NCI-H82 treated with DMSO at 0.1 percent for 48 hours (cell line): ENCODE measurements at regions not wholly inside any gene's neighbourhood (a gene's known extent, or its start where the extent isn't known, plus 50 kb on each side); places are given as distances from the start of the nearest gene placed in this dataset.

Experiments
- DNase-seq: peaks from one replicate; lab custom pipeline; 2025; ENCODE audit not compliant: unreplicated experiment; lab: John Stamatoyannopoulos, UW

DNA sequence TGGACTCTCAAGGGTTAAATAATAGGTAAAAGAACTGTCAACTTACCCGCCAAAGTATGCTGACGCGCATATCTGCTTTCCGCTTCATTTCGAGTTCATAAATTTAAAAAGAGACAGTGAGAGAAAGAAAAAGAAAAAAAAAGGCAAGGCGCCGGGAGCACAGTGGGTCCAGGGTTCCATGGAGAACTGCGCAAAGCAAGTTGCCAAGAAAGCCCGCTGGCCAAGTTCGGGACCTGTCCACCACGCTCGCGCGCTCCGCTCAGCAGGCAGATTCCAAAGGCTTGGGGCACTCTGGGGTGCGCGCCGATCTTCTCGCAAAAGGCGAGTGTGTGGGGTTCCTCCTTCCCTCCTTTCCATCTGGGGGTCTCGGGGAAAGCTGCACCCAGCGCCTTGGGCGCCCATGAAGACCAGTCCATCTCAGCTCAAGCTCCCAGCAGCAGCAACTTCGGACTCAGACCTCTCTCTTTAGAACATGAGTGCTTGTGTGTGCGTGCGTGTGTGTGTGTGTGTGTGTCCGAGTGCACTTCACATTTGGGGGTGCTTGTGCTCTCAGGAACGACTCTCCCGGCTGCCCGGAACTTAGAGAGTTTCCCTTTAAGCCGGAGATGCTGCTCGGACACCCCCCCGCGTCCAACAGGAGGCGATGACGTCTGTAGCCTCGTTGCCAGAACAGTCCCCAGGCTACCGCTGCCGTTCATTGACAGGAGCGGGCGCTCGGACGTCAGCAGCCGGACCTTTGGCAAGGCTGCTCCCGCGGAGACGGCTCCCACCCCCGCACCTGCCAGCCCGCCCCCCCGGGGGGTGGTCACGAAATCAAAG lies 180.0 kb downstream of the TBXT start:
- no peak for DNase-seq

DNA sequence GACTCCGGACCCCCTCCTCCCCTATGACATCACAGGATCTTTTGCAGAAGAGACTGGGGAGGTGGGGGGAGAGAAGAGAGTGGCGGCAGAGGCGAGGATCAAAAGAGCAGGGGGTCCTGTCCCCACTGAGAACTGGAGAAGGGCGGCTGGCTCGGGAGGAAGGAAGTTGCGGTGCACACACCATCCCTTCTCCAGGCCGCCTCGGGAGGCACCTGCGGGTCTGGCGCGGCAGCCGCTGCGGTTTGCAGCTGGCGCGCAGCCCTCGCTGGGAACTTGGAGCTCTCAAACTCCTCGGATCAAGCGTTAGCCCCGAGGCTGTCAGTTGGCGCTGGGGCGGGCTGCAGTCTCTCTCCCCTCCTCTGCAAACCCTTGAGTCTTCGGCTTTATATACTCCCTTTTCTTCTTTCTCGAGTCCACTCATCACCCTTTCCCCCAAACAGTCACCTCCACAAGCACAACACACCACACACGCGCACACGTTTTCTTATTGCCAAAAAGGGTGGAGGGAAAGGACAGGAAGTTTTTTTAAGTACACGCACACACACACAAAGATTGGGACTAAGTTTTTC lies 180.7 kb downstream of the TBXT start:
- DNase-seq, result no peak

DNA sequence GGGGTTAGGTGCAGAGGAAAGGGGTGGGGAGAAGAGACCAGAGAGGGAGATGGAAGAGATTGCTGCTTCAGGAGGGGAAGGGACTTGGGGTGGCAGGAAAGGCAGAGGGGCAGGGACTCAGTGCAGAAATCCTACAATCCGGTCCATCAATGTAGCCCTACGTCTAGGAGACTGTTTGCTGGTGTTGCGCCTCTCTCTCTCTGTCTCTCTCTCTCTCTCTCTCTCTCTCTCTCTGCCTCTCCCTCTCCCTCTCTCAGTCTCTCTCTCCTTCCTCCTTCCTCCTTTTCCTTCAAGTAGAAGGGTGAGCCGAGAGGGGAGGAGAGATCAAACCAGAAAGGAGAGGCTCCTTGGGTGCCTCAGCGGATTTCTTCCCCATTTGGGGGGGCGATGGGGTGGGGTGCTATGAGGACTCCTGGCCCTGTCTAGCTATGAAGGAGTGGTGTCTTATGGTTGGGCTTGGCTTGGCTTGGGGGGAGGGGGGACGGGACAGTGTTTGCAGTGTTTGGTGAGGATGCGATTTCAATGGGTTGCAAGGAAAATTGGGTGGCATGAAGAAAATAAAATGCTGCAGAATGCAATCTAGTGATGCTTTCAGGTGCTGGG lies 181.2 kb downstream of the TBXT start:
- DNase-seq, result no peak

DNA sequence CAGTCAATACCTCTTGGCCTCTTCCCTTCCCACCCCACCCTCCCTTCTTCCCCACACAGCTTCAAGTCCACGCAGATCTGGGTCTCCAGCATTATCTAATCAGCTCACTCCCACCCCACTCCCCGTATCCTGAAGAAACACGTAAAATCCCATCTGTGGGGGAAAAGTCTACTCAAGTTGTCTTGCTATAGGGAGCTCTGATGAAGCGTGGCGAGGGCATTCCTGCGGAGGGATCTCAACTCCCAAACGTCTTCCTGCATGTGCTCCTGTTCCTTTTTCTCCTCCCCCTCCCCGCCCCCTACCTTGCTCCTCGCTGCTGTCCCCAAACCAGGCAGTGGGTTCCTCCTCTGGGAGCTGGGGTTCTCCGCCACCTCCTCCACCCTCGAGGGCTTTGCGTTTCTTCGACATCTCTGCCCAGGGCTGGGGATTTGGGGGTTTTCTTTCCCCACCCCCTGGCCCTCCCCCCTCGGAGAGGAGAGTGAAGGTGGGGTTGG lies 181.8 kb downstream of the TBXT start:
- no peak for DNase-seq

DNA sequence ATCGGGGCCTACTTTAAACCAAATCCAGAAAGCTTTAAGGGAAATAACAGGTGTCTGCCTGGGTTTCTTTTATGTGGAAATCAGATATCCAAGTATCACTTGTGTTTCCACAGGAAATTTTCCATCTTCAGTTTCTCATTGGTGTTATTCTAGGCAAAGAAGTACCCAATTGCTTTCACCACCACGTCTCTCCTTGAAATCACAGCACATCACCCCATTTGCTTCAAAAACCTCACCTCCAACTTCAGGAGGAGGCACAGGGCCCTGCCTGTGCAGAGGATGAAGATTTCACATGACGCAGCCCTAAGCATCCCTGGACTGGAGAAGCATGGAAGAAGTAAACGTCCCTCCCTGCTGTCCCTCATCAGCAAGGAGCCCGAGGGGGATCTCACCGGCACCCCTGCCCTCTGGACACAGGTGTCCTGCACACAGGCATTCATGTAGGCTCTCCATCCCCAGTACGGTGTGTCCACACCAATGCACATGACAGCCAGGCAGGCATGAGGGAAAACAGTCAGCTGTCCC lies 182.3 kb downstream of the TBXT start:
- DNase-seq, result no peak

DNA sequence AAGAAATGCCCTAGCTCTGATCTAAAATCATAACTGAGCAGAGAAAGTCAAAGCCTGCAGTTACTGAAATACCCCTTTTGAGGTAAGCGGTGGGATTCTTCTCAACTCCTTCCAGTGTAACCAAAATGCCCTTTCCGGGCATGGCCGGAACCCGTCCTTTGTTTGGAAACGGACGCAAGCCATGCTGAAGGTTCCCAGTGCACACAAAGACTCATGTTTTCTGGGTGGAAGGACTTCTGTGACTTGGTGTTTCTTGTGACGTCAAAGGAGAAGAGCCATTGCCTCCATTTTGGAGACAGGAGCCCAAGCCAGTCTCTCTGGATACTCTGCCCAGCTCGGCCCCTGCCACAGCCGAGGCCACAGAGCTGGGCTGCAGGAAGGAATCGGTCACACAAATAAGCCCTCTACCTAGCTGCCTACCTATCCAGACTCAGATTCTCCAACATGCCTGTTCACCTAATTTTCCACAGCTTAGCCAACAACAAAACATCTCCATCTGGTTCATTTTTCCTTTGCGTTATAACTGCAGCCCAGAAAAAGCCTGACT lies 182.8 kb downstream of the TBXT start:
- DNase-seq, result no peak

DNA sequence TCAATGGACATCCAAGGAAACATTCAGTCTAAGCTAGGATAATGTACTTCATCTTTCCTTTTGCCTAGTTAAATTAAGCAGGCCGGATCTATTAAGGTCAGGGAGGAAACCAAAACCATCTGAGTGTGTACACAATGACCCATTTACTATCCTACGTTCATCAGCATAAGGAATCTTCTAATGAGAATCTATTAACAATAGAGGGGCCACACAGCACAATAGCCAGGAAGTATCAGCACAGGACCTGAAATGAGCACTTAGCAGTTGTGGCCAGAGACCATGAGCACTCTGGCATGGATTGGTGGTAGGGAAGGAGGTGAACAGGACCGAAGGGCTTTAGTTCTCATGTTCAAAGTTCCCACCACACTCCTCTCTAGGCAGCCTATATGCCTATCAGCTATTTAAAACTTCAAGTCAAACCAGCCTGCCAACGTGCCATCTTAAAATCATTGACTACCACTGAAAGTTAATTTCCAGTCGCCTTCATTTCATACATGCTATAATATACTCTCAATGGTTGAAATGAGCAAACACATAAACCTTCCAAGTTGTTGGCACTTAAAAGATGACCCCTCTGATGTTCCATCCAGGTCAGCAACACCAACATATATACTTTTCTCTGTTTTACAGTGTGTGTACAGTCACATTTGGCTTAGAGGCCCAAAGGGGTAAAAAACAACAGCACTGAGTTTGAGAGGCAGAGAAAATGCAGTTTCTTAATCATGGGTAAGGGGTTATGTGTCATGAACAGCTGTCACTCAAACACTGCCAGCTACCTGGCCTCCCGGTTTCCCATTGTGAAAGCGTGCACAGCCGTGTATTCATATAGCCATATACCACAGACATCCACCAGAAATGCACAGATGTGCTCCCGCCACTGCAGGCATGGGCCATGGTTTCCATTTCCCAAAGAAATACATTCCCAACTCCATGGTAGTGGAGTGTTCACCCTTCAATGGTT lies 184.3 kb downstream of the TBXT start:
- no peak for DNase-seq

DNA sequence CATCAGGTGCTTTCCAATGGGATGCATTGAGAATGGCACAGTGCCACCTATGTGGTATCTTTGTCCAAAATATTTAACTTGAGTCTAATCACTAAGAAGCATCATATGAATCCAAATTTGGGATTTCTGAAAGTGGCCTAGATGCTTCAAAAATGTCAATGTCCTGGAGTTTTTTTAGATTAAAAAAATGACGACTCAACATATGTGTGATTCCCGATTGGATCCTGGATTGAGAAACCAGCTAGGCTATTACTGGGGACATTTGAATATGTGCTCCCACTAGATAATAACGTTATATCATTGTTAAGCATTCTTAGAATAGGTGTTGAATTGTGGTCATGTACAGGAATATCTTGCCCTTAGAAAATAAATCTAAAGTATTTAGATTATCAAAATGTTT lies 189.2 kb downstream of the TBXT start:
- no peak for DNase-seq

DNA sequence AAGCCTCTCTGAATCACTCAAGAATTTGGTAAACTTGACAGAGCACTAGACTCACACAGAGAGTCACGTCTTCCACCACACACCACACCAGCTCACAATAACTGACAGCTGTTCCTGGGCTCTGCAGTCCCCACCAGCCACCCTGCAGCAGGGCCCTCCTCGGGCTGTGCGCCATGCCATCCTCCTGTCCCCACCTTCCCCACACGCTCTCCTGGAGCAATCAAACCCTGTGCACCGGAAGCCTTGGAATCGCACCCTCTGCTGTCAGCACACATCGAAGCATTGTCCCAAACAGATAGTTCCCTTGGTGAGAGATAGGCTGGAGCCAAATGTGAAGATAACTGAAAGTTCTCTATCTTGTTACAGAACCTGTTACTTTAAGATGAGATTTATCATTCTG lies 191.0 kb downstream of the TBXT start:
- no peak for DNase-seq

DNA sequence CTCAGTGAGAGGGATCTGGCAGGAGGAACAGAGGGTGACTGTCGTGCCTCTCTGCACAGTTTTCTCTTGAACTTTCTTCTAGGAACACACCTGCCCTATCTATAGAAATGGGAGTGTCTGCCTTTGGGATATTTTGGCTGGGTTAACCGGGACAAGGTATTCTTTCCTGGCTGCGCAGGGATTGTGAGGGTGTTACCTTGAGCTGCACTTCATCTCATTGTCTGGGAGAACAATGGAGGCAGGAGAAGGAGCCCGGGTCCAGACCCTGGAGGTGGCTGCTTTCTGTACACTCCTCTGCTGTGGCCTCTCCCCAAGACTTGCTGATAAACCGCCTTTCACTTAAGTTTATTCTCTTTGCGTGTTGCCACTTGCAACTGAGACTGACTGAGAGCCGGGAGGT lies 192.8 kb downstream of the TBXT start:
- no peak for DNase-seq

DNA sequence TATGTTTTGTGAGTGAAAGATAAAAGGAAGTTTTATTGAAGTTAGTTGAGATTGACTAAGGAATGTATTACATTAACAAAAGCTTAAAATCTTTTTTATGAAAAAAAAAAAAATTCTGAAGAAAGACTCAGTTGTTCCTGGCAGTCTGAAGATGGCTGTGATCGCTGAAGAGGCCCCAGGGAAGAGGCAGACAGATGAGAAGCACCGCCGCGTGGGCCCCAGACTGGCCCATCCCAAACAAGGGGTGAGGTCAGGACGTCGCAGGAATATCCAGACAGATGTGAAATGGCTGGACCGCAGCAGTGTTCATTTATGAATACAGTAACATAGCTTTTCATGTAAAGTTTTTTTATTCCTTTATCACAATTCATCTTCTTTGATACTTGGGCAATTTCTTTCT lies 194.2 kb downstream of the TBXT start:
- DNase-seq, result no peak

DNA sequence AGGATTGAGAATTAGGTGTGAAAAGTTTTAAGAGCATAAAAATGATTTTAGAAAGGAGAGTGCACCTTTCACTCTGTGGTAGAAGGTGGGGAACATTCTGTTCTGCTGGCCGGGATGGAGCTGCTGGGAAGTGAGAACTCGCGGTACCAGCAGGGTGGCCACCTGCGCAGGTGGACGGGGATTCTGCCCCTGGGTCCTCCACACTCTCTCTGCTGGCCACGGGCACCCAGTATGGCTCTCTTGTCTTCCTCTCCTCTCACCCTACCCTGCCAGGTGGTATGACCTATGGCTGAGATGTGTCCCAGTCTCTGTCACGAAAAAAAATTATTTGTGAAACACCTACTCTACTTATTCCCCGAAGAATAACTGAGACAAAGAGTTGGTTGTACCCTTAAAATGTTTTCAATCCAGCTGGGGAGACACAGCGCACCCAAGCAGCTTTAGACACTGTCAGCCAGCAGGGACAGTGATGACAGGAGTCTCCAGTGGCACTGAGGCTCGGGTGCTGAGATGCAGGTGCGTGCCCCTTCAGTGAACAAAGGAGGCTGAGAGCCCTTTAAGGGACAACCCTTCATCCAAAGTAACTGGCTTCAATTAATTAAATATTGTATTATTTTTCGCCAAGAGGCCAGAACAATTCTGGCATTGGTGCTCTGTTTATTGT lies 195.4 kb downstream of the TBXT start:
- DNase-seq, result no peak

DNA sequence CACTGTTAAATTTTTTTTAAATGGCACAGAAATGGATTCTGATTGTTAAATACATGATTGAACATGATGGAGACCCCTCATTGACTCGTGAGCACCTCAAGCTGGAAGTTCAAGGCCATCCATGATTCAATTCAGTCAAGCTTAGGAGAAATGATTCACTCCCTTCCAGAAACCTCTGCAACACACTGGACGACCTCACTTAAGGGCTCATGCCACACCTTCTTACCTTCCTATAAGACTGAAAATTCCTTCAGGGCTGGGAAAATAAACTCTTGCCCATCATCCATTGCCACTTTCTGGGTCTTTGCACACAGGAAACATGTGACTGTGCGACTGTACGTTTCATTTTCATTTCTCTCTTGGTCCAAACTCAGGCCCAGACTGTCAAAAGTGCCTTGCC lies 196.4 kb downstream of the TBXT start:
- no peak for DNase-seq

DNA sequence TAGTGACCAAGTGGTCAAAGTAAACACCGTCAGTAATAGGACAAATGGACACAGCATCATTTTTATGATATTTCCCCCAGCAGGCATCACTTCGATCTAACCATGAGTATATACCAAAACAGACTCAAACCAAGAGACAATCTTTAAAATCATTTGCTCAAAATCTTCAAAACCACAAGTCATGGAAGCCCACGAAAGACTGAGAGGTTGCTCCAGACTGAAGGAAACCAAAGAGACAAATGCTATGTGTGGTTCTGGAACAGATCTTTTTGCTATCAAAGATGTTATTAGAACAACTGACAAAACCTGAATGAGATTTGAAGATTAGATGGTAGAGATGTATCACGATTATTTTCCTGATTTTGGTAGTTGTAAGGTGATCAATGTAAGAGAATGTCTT lies 197.7 kb downstream of the TBXT start:
- DNase-seq, result no peak

DNA sequence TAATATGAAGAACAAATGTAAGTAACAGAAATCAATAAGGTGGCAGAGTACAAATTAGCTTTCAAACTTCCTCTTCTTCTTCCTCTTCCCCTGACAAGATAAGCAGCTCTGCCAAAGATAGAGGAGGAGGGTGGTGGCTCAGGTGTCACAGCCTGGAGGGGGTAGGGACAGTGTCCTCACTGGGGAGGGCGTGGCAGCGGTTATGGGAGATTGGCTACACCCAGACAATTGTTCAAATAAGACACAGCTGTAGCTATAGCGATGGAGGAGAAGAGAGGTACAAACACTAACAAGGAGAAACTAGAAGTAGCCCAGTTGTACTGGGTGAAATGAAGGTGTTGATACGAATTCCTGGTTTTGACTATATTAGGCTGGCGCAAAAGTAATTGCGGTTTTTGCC lies 198.5 kb downstream of the TBXT start:
- no peak for DNase-seq

DNA sequence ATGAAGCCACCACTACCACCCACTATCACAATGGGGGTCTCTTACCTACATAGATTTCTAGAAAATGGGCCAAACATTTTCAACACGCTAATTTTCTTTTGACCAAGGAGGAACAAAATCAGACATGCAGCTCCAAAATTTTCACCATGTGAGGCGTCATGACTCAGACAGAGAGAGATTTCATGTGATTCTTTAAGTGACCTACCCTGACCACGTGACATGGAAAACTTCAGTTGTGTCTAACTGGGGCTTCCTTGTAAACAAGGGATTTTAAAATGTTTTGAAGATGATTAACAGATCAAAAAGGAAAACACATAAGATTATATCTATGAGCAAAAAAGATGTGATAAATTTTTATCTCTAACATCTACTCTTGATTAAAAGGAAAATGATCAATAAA lies 199.2 kb downstream of the TBXT start:
- no peak for DNase-seq

DNA sequence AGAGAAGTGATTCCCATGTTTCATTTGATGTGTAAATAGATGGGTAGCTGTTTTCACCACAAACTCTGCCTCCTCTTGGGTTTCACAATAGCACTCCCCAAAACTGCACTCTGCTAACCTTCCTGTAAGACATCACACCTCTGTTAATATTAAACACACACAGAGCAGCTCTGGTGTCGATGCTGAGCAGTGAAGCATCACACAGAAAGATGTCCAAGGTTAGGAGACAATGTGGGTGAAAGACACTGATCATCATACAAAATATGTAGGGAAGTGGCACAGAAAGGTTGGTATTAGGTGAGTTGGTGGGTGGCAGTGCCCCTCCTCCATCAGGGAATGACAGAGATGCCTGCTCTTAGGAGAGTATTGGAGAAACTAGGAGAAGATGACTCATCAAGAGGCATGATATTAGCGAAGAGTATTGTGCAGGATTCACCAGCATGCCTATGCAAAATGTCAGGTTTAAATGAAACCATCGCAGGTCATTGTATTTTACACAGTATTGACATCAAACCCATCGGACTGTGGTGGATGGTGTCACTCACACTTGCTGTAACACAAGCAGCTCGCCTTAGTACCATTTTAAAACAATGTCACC lies 199.7 kb downstream of the TBXT start:
- no peak for DNase-seq

DNA sequence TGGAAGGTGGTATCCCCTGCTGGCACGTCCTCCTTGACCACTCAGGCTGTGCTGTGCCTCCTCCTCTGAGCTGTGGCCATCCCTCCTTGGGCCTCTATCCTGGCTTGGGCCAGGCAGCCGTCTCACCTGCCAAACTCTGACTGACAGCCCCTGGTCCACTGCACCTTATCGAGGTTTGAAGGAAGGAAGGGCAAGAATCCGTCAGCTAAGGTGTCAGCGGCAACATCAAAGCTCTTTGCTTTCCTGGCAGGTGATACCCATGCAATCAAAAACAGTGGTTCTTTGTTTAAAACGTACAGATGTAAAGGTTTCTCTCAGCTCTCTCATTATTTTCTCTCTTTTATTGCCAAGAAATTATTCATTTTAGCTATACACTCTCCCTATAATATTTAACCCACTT lies 203.9 kb downstream of the TBXT start:
- no peak for DNase-seq

DNA sequence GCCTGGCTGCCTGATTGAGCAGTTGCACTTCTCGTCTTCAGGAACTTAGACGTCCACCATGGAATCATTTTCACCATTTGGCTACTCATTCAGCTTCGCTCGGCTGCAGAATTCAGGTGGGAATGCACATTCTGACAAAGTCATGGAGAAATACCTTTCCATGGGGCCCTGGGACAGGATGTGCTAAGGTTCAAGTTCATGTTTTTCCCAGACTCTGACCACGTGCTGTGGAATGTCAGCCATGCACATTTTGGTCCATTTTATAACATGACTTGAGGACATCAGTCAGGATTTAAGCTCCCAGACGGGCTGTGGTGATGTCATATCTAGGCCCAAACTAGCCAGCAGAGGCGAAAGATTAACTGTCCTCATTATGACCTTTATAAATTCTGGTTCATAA lies 205.3 kb downstream of the TBXT start:
- DNase-seq, result no peak

DNA sequence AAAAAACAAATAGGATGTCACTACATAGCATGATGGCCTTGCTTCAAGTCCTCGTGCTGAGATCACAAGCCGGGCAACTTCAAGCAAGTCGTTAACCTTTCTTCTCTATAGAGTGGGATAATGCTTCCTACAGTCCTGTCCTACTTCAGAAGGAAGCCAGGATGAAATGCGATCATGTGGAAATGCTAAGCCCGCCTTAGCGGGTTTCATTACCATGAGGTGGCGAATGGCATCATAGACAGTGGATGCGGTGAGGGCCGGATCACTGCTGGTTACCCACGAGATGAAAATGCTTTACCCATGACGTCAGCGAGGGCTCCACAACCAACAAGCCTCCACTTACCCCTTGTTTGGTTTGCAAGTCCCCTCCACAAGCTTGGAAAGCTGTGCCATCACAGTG lies 206.4 kb downstream of the TBXT start:
- DNase-seq, result no peak
